ENCODE measurements at regions not wholly inside any gene's neighbourhood (a gene's known extent, or its start where the extent isn't known, plus 50 kb on each side); places are given as distances from the start of the nearest gene placed in this dataset.

DNA sequence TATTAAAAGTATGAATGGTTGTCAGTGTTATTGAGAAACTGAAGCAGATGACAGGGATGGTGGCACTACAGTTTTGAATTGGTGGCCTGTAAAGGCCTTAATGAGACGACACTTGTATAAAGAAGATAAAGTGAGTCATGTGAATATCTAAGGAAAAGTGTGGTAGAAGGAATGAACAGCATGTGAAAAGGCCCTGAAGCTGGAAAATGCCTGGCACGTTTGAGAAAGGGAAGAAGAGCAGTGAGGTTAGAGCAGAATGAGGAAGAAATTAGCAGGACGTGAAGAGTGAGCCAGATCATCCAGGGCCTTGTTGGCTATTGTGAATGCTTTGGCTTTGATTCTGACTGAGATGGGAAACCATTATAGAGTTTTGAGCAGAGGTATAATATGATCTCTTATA is 387.6 kb upstream of the DPH6 start:
- DNase-seq: no peak
- 74 to 85% (median 82%) methylated on average over 3 of the region's 3 CpGs for WGBS, 5 donors
- TF ChIP-seq, protein P1, sequence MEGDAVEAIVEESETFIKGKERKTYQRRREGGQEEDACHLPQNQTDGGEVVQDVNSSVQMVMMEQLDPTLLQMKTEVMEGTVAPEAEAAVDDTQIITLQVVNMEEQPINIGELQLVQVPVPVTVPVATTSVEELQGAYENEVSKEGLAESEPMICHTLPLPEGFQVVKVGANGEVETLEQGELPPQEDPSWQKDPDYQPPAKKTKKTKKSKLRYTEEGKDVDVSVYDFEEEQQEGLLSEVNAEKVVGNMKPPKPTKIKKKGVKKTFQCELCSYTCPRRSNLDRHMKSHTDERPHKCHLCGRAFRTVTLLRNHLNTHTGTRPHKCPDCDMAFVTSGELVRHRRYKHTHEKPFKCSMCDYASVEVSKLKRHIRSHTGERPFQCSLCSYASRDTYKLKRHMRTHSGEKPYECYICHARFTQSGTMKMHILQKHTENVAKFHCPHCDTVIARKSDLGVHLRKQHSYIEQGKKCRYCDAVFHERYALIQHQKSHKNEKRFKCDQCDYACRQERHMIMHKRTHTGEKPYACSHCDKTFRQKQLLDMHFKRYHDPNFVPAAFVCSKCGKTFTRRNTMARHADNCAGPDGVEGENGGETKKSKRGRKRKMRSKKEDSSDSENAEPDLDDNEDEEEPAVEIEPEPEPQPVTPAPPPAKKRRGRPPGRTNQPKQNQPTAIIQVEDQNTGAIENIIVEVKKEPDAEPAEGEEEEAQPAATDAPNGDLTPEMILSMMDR (IDR thresholded peaks at IDR 0.05): no peak
- TF ChIP-seq POLR2A (IDR thresholded peaks at IDR 0.05): no peak
- no peak for TF ChIP-seq EP300 (IDR thresholded peaks at IDR 0.05)
- TF ChIP-seq POLR2AphosphoS5 (IDR thresholded peaks at IDR 0.05): no peak
- Histone ChIP-seq H3K9me3 (no peaks in the 10 kb centered on the region), H3K27me3 (no peaks in the 10 kb centered on the region), H3K4me3 (no peak overlapping the region), H3K27ac (no peak overlapping the region), H3K36me3 (no peaks in the 10 kb centered on the region), H3K4me1 (no peaks in the 10 kb centered on the region)
- intact Hi-C loops (cut with DNase I; ENCODE audit: low total_unique reads): no loop called here

DNA sequence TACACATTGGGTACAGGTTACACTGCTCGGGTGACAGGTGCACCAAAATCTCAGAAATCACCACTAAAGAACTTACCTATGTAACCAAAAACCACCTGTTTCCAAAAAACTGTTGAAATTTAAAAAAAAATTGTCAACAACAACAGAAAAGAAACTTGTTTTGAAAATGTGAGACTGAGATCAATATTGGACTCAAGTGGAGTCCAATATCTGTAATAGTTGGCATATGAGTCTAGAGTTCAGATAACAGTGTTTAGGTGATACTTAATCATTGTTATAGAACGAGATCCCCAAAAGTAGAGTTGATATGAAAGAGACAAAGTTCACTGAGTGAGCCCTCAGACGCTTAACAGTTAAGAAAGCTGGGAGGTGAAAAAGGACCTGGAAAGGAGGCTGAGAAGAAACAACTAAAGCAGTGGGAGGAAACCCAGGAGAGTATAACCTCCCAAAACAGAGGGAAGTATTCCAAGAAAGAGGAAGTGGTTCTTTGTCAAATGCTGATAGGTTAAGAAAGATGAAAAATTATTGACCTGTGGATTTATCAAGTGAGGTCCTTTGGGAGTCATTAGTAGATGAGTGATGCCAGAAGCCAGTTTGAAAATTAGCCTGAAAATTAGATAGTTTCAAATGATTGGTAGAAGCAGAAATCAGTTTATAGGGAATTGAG is 388.6 kb upstream of the DPH6 start:
- DNase-seq: no peak
- WGBS, 5 donors: 50 to 63% (median 55%) methylated on average over 3 of the region's 3 CpGs
- no peak overlapping the region for H3K27ac ChIP-seq
- H3K4me1 ChIP-seq: no peaks in the 10 kb centered on the region
- no peaks in the 10 kb centered on the region for H3K27me3 ChIP-seq
- intact Hi-C loops (cut with DNase I; ENCODE audit: low total_unique reads): no loop called here
- TF ChIP-seq POLR2A (IDR thresholded peaks at IDR 0.05): no peak
- no peak for TF ChIP-seq POLR2AphosphoS5 (IDR thresholded peaks at IDR 0.05)
- TF ChIP-seq EP300 (IDR thresholded peaks at IDR 0.05): no peak
- TF ChIP-seq, protein P1 (IDR thresholded peaks at IDR 0.05): no peak
- no peak overlapping the region for H3K4me3 ChIP-seq
- H3K9me3 ChIP-seq: no peaks in the 10 kb centered on the region
- no peaks in the 10 kb centered on the region for H3K36me3 ChIP-seq

DNA sequence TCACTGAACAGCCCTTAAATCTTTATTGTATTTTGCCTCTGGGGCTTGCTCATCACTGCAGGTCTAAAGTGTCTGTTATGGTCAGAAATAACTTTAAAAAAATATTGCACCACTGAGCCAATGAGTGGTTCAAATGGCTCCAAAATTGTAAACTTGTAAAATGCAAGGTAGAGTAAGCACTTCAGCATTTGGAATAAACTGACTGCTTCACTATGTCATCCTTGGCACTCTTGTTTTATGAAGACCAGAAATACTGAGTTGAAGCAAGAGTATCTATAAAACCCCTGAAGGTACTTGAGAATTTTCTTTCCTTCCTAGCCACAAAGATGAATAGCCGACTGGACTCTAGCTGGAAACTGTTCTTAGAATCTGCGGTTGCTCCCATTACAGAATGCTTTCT is 390.3 kb upstream of the DPH6 start:
- WGBS, 5 donors: 88 to 97% (median 94%) methylated on average over 2 of the region's 2 CpGs
- Histone ChIP-seq H3K27me3 (no peaks in the 10 kb centered on the region), H3K36me3 (no peaks in the 10 kb centered on the region), H3K4me1 (no peaks in the 10 kb centered on the region), H3K9me3 (no peaks in the 10 kb centered on the region), H3K27ac (no peak overlapping the region), H3K4me3 (no peak overlapping the region)
- TF ChIP-seq POLR2AphosphoS5 (IDR thresholded peaks at IDR 0.05): no peak
- TF ChIP-seq, protein P1 (IDR thresholded peaks at IDR 0.05): no peak
- no peak for TF ChIP-seq EP300 (IDR thresholded peaks at IDR 0.05)
- no peak for TF ChIP-seq POLR2A (IDR thresholded peaks at IDR 0.05)
- no peak for DNase-seq
- intact Hi-C loops (cut with DNase I; ENCODE audit: low total_unique reads): no loop called here

DNA sequence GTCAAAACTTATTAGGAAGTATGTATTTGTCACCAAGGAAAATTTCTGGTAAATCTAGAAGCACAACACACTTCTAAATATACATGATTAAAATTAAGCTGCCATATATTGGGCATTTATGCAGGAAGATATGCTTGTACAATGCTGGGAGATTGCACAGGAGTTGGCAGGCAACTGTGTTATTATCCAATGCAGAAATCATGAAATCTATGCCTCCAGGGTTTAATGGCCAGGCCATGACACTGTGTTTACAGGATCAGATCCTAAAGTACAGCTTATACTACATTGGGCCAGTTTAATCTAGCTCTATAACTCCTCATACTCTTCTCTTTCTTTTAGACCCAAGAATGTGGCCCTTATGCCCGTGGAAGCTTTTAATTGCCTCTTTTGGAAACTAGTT is 391.4 kb upstream of the DPH6 start:
- Histone ChIP-seq H3K4me1 (no peaks in the 10 kb centered on the region), H3K9me3 (no peaks in the 10 kb centered on the region), H3K36me3 (no peaks in the 10 kb centered on the region), H3K27ac (no peak overlapping the region), H3K4me3 (no peak overlapping the region), H3K27me3 (no peaks in the 10 kb centered on the region)
- intact Hi-C loops (cut with DNase I; ENCODE audit: low total_unique reads): no loop called here
- DNase-seq: no peak
- TF ChIP-seq EP300 (IDR thresholded peaks at IDR 0.05) (no peak), POLR2A (IDR thresholded peaks at IDR 0.05) (no peak)
- TF ChIP-seq, protein P1 (IDR thresholded peaks at IDR 0.05): no peak
- 54 to 88% (median 67%) methylated on average over 1 of the region's 1 CpG for WGBS, 5 donors
